ENCODE measurements at regions not wholly inside any gene's neighbourhood (a gene's known extent, or its start where the extent isn't known, plus 50 kb on each side); places are given as distances from the start of the nearest gene placed in this dataset.

DNA sequence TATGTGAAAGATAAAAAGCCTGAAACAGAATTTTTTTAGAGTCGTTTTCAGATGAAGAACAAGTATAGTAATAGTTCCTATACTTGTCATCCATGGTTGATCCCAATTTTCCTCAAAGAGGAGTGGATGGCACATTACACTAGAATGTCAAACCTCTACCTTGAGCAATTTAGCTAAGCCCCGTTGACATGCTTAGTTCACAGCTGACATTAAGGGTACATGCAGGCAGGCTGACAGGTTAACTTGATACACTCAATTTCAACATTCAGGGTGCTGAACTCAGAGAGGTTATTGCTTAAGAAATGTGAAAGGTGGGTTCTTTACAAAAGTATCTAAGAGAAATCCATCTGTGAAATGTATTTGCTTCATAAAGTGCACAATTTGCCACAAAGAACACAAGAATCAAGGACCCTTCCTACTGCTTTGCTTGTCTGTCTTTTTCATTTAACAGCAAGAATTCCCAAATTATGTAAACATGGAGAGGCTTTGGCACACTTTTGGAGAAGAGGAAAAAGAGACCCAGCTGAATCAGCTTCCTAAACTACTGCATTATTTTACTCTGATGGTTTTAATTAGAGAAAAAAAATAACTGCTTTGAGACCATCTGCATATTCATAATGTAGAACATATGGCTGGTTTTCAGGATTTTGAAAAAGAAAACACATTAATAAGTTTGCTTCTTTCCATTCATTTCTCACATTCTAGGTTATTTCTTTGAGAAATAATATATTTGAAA lies 122.5 kb upstream of the DDIT4L start:
- Histone ChIP-seq H3K9ac (ENCODE audit: extremely low read depth, insufficient read length, low read length) (no peak overlapping the region), H2BK5ac (ENCODE audit: insufficient read length, low read length) (no peak overlapping the region), H2AFZ (ENCODE audit: low read length) (no peak overlapping the region), H4K8ac (replicated peaks; ENCODE audit: insufficient read length, low read depth, low read length) (no peak overlapping the region), H3K27me3 (ENCODE audit: insufficient read depth, low read length) (no peaks in the 10 kb centered on the region), H3K27ac (ENCODE audit: insufficient read length, low read depth, low read length) (no peak overlapping the region), H2AK5ac (ENCODE audit: insufficient read length, low read length) (no peak overlapping the region), H3T11ph (ENCODE audit: low read length) (no peak overlapping the region), H3K23me2 (ENCODE audit: insufficient read length, low read depth, low read length, poor library complexity, severe bottlenecking) (no peaks in the 10 kb centered on the region), H3K23ac (ENCODE audit: insufficient read length, low read depth, low read length) (no peak overlapping the region), H3K18ac (ENCODE audit: insufficient read length, low read depth, low read length) (no peak overlapping the region), H2BK15ac (ENCODE audit: low read depth, low read length) (no peak overlapping the region), H3K9me3 (ENCODE audit: control insufficient read depth, low read depth, low read length) (no peaks in the 10 kb centered on the region), H3K79me1 (ENCODE audit: insufficient read depth, low read depth, low read length, poor library complexity, severe bottlenecking) (no peaks in the 10 kb centered on the region), H3K4me1 (ENCODE audit: insufficient read depth, low read length) (no peaks in the 10 kb centered on the region), H4K20me1 (ENCODE audit: control insufficient read depth, insufficient read depth, insufficient read length) (no peaks in the 10 kb centered on the region), H4K91ac (ENCODE audit: insufficient read length, low read depth, low read length) (no peak overlapping the region), H2BK120ac (ENCODE audit: low read depth, low read length, poor library complexity, severe bottlenecking) (no peak overlapping the region), H3K79me2 (ENCODE audit: insufficient read depth, low read length) (no peaks in the 10 kb centered on the region), H3K4me2 (ENCODE audit: insufficient read depth, insufficient read length, low read length) (no peak overlapping the region), H4K5ac (ENCODE audit: insufficient read length, low read depth, low read length) (no peak overlapping the region), H3K14ac (ENCODE audit: insufficient read depth, low read length) (no peak overlapping the region), H2BK20ac (ENCODE audit: low read depth, low read length, poor library complexity, severe bottlenecking) (no peak overlapping the region), H3K4ac (ENCODE audit: low read depth, low read length) (no peak overlapping the region), H3K56ac (ENCODE audit: insufficient read length, low read depth, low read length) (no peak overlapping the region), H2BK12ac (ENCODE audit: insufficient read length, low read depth, low read length) (no peak overlapping the region)
- TF ChIP-seq, protein P1, sequence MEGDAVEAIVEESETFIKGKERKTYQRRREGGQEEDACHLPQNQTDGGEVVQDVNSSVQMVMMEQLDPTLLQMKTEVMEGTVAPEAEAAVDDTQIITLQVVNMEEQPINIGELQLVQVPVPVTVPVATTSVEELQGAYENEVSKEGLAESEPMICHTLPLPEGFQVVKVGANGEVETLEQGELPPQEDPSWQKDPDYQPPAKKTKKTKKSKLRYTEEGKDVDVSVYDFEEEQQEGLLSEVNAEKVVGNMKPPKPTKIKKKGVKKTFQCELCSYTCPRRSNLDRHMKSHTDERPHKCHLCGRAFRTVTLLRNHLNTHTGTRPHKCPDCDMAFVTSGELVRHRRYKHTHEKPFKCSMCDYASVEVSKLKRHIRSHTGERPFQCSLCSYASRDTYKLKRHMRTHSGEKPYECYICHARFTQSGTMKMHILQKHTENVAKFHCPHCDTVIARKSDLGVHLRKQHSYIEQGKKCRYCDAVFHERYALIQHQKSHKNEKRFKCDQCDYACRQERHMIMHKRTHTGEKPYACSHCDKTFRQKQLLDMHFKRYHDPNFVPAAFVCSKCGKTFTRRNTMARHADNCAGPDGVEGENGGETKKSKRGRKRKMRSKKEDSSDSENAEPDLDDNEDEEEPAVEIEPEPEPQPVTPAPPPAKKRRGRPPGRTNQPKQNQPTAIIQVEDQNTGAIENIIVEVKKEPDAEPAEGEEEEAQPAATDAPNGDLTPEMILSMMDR (conservative IDR thresholded peaks at IDR 0.05), result no peak
- Mint-ChIP-seq H3K27ac (no peak overlapping the region), H3K9me3 (no peaks in the 10 kb centered on the region; a peak in 1 of 5 replicates), H3K36me3 (ENCODE audit: insufficient read depth in 1 of 3, low read depth in 3 of 3) (no peaks in the 10 kb centered on the region), H3K27me3 (ENCODE audit: low read depth) (no peaks in the 10 kb centered on the region), H3K4me1 (peaks cover 28 to 33% of the 10 kb centered on the region in 2 experiments), H3K4me3 (no peak overlapping the region)
- WGBS (ENCODE audit: extremely low coverage, insufficient read length, low lambda C conversion rate), result no CpG with 5 or more reads among the region's 2 CpGs
- no peak for DNase-seq
